GM18909 (cell line): ENCODE measurements at regions not wholly inside any gene's neighbourhood (a gene's known extent, or its start where the extent isn't known, plus 50 kb on each side); places are given as distances from the start of the nearest gene placed in this dataset.
"Not testable (repeated sequence)": the region's sequence is repeated elsewhere in the genome, so short reads cannot be mapped to it uniquely, and the experiment has no call there.

Experiments
- ATAC-seq: cut with Tn5 transposase; IDR thresholded peaks from one replicate; pipeline ENCODE4 v1.9.1; 2021; ENCODE audit warnings: mild to moderate bottlenecking; ENCODE audit not compliant: unreplicated experiment, poor library complexity

DNA sequence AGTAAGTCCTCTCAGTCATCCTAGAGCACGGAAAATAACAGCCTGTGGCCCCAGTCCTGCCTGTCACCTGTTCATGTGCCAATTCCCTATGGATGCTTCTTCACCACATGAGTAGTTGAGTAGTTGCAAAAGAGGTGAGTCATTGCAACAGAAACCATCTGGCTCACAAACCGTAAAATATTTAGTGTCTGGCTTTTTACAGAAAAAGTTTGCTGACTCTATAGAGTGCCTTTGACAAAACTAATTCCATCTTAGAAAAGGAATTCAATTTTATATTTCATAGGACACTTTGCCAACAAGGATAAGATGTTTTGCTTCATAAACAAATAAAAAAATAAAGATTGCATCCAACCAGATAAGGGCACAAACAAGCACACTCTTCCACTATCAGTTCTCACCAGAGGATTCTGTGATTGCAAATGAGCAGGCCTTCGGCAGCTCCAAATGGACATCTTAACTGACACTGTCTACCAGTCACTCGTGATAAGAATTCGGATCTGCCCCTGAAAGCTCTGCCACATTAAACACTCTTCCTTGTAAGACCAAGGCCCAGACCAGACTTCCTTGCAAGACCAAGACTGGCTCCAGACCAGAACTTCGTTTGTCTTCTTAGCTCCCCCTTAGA lies 242.7 kb upstream of the SEMA3C start:
- no peak for ATAC-seq

DNA sequence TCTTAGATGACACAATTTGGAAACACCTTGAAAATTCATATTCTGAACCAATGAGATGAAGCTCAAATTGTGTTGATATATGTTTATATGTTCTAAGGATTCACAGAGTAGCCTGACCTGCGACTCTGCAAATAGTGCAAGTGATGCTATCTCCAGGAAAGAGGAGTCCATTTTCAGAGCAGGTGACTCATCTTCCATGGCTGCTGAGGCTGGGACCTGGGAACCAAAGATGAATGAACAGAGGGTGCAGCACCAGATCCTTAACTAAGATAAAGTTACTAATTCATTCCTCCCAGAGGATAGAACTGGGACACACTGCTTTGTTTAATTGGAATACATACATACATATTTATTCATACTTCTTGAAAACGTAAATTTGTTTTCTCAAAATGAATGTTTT lies 240.6 kb upstream of the SEMA3C start:
- ATAC-seq: no peak

DNA sequence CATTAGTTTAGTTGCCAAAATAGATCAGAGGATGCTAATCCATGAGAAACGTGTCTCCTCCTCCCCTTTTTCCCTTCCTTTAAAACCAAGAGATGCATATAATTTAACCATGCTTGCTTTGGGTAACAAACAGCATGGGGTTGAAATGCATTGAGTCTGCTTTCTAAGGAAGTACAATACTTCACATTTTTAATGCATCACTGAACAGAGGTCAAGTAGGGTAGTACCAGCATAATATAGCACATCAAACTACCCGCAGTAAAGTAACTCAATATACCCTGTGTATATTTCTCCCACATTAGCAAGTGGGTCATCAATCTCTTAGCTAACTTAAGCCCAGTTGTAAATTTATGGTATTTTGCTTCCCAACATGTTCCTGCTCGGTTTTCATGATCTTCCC lies 239.3 kb upstream of the SEMA3C start:
- ATAC-seq: no peak

- ATAC-seq: no peak
Measured at GRCh38 chr7:81155654-81156373, 237.0 kb upstream of the SEMA3C start.

GRCh38 chr7:81154565-81154964 lies 235.7 kb upstream of the SEMA3C start:
- no peak for ATAC-seq

DNA sequence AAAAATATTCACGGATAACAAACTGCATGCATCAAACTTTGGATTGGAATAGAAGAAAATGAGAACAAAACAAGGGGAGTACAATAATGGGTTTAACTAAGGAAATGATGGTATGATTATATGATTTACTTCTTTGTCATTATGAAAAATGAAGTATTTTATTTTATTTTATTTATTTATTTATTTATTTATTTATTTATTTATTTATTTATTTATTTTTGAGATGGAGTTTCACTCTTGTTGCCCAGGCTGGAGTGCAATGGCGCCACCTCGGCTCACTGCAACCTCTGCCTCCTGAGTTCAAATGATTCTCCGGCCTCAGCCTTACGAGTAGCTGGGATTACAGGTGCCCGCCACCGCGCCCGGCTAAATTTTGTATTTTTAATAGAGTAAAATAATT lies 234.1 kb upstream of the SEMA3C start:
- ATAC-seq: not testable (repeated sequence)

GRCh38 chr7:81150951-81151361 lies 232.1 kb upstream of the SEMA3C start:
- ATAC-seq: no peak

DNA sequence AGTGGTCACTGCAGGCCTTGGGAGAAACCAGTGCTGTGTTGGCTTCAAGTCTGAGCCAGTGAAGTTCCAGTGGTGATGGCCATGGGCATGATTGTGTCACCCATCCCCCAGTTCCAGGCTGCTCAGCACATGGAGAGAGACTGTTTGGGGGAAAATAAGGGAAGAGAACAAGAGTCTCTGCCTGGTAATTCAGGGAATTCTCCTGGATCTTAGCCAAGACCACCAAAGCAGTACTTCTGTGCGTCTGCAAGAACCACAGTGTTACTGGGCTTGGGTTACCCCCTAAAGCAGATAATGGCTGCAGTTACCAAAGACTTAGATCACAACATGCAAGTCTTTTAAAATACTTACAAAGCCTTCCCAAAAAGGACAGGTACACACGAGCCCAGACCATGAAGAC lies 225.0 kb upstream of the SEMA3C start:
- no peak for ATAC-seq

DNA sequence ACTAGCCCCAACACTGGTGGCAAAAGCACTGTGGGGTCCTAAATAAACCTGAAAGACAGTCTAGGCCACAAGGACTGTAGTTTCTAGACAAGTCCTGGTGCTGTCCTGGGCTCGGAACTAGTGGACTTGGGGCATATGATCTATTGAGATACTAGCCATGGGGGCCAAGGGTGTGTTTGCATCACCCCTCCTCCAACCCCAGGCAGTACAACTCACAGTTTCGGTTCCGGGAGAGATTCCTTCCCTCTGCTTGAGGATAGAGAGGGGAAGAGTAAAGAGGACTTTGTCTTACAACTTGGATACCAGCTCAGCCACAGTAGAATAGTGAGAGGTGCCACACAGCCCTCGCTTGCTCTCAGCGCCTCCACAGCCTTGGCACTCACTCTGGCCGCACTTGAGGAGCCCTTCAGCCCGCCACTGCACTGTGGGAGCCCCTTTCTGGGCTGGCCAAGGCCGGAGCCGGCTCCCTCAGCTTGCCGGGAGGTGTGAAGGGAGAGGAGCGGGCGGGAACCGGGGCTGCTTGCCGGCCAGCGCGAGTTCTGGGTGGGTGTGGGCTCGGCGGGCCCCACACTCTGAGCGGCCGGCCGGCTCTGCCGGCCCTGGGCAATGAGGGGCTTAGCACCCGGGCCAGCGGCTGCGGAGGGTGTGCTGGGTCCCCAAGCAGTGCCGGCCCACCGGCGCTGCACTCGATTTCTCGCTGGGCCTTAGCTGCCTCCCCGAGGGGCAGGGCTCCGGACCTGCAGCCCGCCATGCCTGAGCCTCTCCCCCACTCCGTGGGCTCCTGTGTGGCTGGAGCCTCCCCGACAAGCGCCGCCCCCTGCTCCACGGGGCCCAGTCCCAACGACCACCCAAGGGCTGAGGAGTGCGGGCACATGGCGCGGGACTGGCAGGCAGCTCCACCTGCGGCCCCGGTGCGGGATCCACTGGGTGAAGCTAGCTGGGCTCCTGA lies 222.7 kb upstream of the SEMA3C start:
- ATAC-seq: not testable (repeated sequence)

DNA sequence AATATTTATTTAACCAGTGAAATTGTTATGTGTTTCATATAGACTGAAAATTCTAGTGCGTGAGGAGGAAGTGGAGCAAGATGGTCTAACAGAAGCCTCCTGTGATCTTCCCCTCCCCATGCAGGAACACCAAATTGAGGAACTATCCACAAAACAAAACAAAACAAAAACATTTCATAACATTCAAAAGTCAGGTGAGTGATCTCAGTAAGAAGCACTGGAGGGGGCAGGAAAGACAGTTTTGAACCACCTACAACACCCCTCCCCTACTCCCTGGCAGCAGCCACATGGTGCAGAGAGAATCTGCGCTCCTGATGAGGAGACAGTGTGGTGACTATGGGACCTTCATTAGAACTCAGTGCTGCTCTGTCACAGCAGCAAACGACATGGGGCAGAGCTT lies 221.9 kb upstream of the SEMA3C start:
- ATAC-seq: no peak

DNA sequence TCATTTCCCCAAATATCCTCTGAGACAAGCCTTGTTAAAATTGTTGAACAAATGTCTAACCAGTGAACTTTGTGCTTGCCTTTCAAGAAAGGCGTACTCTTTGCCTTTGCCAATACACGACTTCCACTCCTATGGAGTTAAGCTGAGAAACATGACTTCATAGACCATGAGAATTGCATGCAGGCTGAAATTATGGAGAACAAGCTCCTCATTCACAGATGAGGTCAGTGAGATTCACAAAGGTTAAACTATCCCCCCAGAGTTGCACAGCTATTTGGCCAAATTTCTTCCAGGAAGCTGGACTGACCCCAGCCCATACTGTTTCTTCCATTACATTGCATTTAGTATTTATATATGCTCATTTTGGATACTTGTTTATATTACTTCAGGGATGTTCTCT lies 221.4 kb upstream of the SEMA3C start:
- ATAC-seq: no peak

GRCh38 chr7:81138870-81139269 lies 220.0 kb upstream of the SEMA3C start:
- ATAC-seq: no peak

DNA sequence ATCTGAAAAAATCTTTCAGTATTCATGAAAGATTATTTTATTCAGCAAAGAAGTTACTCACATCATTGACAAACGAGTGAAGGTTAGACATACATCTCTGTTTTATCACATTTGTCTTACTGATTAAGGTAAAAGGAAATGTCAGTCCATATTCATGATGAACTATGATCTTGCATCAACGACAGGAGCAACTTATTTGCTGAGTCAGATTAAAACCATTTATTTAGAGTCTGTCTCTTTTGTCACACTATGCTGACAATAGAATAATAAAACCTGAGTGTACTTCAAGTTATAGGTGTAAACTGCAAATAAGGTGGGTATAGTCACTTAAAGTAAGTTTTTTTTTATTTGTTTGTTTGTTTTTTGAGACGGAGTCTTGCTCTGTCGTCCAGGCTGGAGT lies 216.5 kb upstream of the SEMA3C start:
- no peak for ATAC-seq

DNA sequence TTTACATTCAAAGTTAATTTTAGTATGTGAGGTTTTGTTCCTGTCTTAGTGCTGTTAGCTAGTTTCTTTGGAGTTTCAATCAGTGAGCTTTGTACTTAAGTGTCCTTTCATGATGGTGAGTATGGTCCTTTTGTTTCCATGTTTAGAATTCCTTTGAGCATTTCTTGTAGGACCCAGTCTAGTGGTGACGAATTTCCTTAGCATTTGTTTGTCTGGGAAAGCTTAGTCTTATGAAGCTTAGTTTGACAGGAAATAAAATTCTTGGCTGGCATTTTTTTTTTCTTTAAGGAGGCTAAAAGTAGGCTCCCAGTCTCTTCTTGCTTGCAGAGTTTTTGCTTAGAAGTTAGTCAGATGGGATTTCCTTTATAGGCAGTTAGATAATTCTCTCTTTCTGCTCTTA lies 209.2 kb upstream of the SEMA3C start:
- ATAC-seq: no peak

DNA sequence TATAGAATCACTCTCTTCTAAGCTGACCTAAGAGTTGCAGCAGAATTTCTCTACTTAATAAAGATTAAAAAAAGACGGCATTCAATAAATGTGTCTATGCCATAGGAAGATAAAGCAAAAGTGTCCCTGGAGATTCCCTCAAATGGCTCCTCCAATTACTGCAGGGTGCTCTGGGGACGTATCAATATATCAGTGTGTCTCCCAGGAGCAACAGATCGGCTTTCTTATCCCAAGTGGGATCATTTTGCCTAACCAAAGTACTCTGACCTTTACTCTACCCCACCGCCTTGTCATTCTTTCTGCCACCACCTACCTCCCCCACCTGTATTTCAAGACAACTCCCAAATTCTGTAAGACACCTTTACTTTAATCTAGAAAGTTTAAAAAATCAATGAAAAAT lies 202.0 kb upstream of the SEMA3C start:
- ATAC-seq: no peak

DNA sequence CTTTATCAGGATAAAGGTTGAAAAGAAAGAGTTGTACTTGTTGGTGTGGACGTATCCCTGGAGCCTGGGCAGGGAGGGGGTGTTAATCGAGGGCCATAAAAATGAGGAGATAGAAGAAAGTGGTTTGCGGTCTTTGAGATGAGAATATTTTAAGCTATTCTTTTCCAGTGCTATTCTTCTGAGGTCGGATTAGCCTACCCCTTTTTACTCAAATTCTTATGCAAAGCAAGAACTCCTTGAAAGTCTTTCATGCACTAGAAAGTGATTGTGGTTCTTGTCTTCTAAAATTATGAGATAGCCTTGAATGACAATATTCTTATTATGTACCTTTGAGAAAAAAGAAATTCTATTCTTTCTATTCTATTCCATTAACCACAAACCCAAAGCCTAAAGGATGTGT lies 201.3 kb upstream of the SEMA3C start:
- no peak for ATAC-seq

GRCh38 chr7:81114633-81115032 lies 195.8 kb upstream of the SEMA3C start:
- no peak for ATAC-seq

- ATAC-seq: no peak
Measured at GRCh38 chr7:81112731-81113130, 193.9 kb upstream of the SEMA3C start.

DNA sequence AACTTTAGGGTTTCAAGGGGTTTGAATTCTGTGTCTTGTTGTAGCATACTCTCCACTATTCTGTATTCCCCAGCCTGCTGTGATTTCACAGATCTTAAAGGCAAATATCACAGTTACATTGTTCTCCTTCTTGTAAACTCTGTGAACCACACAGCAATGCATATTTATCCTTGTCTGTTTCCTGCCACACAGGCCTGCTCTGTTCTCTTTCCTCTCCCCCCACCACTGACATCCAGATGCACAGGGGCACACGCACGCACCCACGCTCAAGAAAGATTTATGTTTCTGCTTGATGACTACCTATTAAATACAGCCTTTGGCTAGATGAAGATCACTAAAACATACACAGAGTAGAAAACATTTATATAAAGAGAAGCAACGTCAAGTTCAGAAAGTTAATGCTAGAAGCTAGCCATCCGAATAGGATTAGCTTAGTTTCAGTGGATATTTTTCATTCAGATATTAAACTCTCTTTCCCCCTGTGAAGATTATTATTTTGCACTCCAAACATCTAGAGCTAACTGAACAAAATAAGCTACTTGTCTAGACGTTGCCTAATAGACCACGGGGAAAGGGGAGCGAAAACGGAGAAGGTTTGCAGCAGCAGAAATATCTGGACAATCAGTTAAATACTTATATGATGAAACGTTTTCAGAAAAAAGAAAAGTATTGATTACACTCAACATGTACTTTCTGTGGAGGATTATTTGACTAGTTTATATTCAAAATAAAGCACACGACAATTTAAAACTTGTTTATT lies 193.1 kb upstream of the SEMA3C start:
- no peak for ATAC-seq

GRCh38 chr7:81111358-81111757 lies 192.5 kb upstream of the SEMA3C start:
- no peak for ATAC-seq
